AG09319 (cell line): ENCODE measurements at regions not wholly inside any gene's neighbourhood (a gene's known extent, or its start where the extent isn't known, plus 50 kb on each side); places are given as distances from the start of the nearest gene placed in this dataset.
"Not testable (repeated sequence)": the region's sequence is repeated elsewhere in the genome, so short reads cannot be mapped to it uniquely, and the experiment has no call there.

Experiments used
- DNase-seq: peaks from one replicate; pipeline ENCODE4 v3.0.0-alpha.2; 2010; ENCODE audit warnings: low read depth; ENCODE audit errors: extremely low read depth
- CTCF ChIP-seq: IDR thresholded peaks from 2 replicates; pipeline ENCODE4 v1.5.1; 2011; ENCODE audit warnings: low read depth, mild to moderate bottlenecking, inconsistent platforms, low read length, moderate library complexity

GRCh38 chr1:66480162-66480561 is 53.8 kb upstream of the SGIP1 start:
- no peak for DNase-seq
- no peak for TF ChIP-seq CTCF

DNA sequence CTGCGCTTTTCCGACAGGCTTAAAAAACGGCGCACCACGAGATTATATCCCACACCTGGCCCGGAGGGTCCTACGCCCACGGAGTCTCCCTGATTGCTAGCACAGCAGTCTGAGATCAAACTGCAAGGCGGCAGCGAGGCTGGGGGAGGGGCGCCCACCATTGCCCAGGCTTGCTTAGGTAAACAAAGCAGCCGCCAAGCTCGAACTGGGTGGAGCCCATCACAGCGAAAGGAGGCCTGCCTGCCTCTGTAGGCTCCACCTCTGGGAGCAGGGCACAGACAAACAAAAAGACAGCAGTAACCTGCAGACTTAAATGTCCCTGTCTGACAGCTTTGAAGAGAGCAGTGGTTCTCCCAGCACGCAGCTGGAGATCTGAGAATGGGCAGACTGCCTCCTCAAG is 52.7 kb upstream of the SGIP1 start:
- DNase-seq: not testable (repeated sequence)
